HG03432 (cell line): ENCODE measurements at regions not wholly inside any gene's neighbourhood (a gene's known extent, or its start where the extent isn't known, plus 50 kb on each side); places are given as distances from the start of the nearest gene placed in this dataset.

ENCODE experiments used
- ATAC-seq: cut with Tn5 transposase; IDR thresholded peaks from one replicate; pipeline ENCODE4 v1.9.1; 2021; ENCODE audit warnings: mild to moderate bottlenecking, moderate library complexity; ENCODE audit not compliant: unreplicated experiment

GRCh38 chr4:155564880-155565279 is 101.8 kb upstream of the GUCY1A1 start:
- no peak for ATAC-seq

GRCh38 chr4:155564086-155564485 is 102.6 kb upstream of the GUCY1A1 start:
- ATAC-seq, result no peak

- no peak for ATAC-seq
These were observed 106.7 kb upstream of the GUCY1A1 start for GRCh38 chr4:155559915-155560314.

GRCh38 chr4:155552180-155552579 is 114.5 kb upstream of the GUCY1A1 start:
- ATAC-seq, result no peak

- ATAC-seq, result no peak
These were observed 118.5 kb upstream of the GUCY1A1 start for GRCh38 chr4:155548173-155548572.

- no peak for ATAC-seq
These were observed 120.2 kb upstream of the GUCY1A1 start for GRCh38 chr4:155546451-155546850.

GRCh38 chr4:155545456-155545855 is 121.2 kb upstream of the GUCY1A1 start:
- no peak for ATAC-seq

- no peak for ATAC-seq
These were observed 122.1 kb upstream of the GUCY1A1 start for GRCh38 chr4:155544547-155544946.

- ATAC-seq, result peak; percentile 90
These were observed 123.4 kb upstream of the GUCY1A1 start for GRCh38 chr4:155543126-155543765.

GRCh38 chr4:155542415-155542814 is 124.2 kb upstream of the GUCY1A1 start:
- ATAC-seq, result no peak

- ATAC-seq, result no peak
These were observed 124.9 kb upstream of the GUCY1A1 start for GRCh38 chr4:155541716-155542115.

- no peak for ATAC-seq
These were observed 126.0 kb upstream of the GUCY1A1 start for GRCh38 chr4:155540698-155541097.

GRCh38 chr4:155539746-155540145 is 126.9 kb upstream of the GUCY1A1 start:
- ATAC-seq, result no peak

GRCh38 chr4:155535802-155536454 is 130.7 kb upstream of the GUCY1A1 start:
- no peak for ATAC-seq

GRCh38 chr4:155532373-155533085 is 134.1 kb upstream of the GUCY1A1 start:
- ATAC-seq, result no peak

GRCh38 chr4:155530857-155531256 is 135.8 kb upstream of the GUCY1A1 start:
- ATAC-seq, result no peak

- ATAC-seq, result no peak
These were observed 136.4 kb upstream of the GUCY1A1 start for GRCh38 chr4:155530290-155530689.

GRCh38 chr4:155529716-155530115 is 136.9 kb upstream of the GUCY1A1 start:
- no peak for ATAC-seq

GRCh38 chr4:155529272-155529671 is 137.4 kb upstream of the GUCY1A1 start:
- no peak for ATAC-seq

GRCh38 chr4:155526452-155527169 is 140.0 kb upstream of the GUCY1A1 start:
- no peak for ATAC-seq

GRCh38 chr4:155524926-155525455 is 141.7 kb upstream of the GUCY1A1 start:
- ATAC-seq, result no peak
